ENCODE measurements at regions not wholly inside any gene's neighbourhood (a gene's known extent, or its start where the extent isn't known, plus 50 kb on each side); places are given as distances from the start of the nearest gene placed in this dataset.

GRCh38 chr10:47136866-47137265 is 163.1 kb upstream of the GDF10 start:
- TF ChIP-seq MXI1 (conservative IDR thresholded peaks at IDR 0.05; ENCODE audit: poor library complexity, severe bottlenecking): no peak
- Histone ChIP-seq H3K9me2 (ENCODE audit: insufficient read depth, low read length) (no peaks in the 10 kb centered on the region), H3K4me3 (ENCODE audit: low read length) (no peak overlapping the region), H4K20me1 (ENCODE audit: insufficient read depth) (no peaks in the 10 kb centered on the region), H2AFZ (ENCODE audit: low read depth, low read length) (no peak overlapping the region), H3F3A (ENCODE audit: insufficient read depth, low read length, poor library complexity, severe bottlenecking) (no peaks in the 10 kb centered on the region), H3K27ac (ENCODE audit: low read length) (no peak overlapping the region), H3K79me2 (replicated peaks; ENCODE audit: insufficient read depth, low read length) (no peaks in the 10 kb centered on the region), H3K36me3 (ENCODE audit: insufficient read depth, low read length) (no peaks in the 10 kb centered on the region), H3K4me2 (ENCODE audit: low read length) (no peak overlapping the region), H3K9me3 (ENCODE audit: low read length) (no peaks in the 10 kb centered on the region), H3K27me3 (ENCODE audit: insufficient read depth, low read depth, low read length) (no peaks in the 10 kb centered on the region), H3K9ac (ENCODE audit: low read length) (no peak overlapping the region)

DNA sequence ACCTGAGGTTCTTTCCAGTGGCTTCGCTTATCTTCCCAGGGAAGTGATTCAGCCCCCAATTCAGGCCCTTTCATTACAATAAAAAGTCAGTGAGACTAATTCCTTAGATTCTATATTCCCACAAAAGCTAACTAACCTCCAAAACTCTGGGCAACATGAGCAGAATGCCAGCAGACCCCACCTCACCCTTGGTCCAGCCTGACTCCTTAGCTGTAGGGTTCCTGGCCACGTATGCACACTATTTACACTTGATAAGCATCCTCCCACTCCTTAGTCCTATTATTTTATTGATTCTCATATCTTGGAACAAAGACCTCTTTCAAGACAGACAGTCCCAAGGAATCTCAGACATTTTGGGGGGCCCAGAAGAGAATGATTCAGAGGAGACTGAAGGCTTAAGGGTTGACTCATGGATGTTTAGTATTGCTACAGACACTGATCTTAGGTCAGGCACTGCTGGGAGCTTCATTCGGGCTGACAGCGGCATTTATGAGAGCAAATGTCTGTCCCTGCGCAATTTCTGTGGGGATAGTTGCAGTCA is 162.6 kb upstream of the GDF10 start:
- Histone ChIP-seq H3K9me3 (ENCODE audit: low read length) (no peaks in the 10 kb centered on the region), H3K9ac (ENCODE audit: low read length) (no peak overlapping the region), H3K4me2 (ENCODE audit: low read length) (no peak overlapping the region), H3K79me2 (replicated peaks; ENCODE audit: insufficient read depth, low read length) (no peaks in the 10 kb centered on the region), H3K9me2 (ENCODE audit: insufficient read depth, low read length) (no peaks in the 10 kb centered on the region), H3K27me3 (ENCODE audit: insufficient read depth, low read depth, low read length) (no peaks in the 10 kb centered on the region), H4K20me1 (ENCODE audit: insufficient read depth) (no peaks in the 10 kb centered on the region), H2AFZ (ENCODE audit: low read depth, low read length) (no peak overlapping the region), H3K4me3 (ENCODE audit: low read length) (no peak overlapping the region), H3F3A (ENCODE audit: insufficient read depth, low read length, poor library complexity, severe bottlenecking) (no peaks in the 10 kb centered on the region), H3K27ac (ENCODE audit: low read length) (no peak overlapping the region), H3K36me3 (ENCODE audit: insufficient read depth, low read length) (no peaks in the 10 kb centered on the region)
- TF ChIP-seq, protein P1, sequence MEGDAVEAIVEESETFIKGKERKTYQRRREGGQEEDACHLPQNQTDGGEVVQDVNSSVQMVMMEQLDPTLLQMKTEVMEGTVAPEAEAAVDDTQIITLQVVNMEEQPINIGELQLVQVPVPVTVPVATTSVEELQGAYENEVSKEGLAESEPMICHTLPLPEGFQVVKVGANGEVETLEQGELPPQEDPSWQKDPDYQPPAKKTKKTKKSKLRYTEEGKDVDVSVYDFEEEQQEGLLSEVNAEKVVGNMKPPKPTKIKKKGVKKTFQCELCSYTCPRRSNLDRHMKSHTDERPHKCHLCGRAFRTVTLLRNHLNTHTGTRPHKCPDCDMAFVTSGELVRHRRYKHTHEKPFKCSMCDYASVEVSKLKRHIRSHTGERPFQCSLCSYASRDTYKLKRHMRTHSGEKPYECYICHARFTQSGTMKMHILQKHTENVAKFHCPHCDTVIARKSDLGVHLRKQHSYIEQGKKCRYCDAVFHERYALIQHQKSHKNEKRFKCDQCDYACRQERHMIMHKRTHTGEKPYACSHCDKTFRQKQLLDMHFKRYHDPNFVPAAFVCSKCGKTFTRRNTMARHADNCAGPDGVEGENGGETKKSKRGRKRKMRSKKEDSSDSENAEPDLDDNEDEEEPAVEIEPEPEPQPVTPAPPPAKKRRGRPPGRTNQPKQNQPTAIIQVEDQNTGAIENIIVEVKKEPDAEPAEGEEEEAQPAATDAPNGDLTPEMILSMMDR (IDR thresholded peaks at IDR 0.05; ENCODE audit: poor library complexity, severe bottlenecking): no peak
- no peak for TF ChIP-seq POLR2AphosphoS5 (IDR thresholded peaks at IDR 0.05)
- no peak for TF ChIP-seq EP300 (conservative IDR thresholded peaks at IDR 0.05; ENCODE audit: poor library complexity, severe bottlenecking)
- TF ChIP-seq REST (IDR thresholded peaks at IDR 0.05; ENCODE audit: borderline replicate concordance): no peak
- no peak for TF ChIP-seq RAD21 (conservative IDR thresholded peaks at IDR 0.05)
- TF ChIP-seq TAF1 (IDR thresholded peaks at IDR 0.05; ENCODE audit: low read depth): no peak
- TF ChIP-seq MXI1 (conservative IDR thresholded peaks at IDR 0.05; ENCODE audit: poor library complexity, severe bottlenecking): no peak
- TF ChIP-seq SMC3 (conservative IDR thresholded peaks at IDR 0.05; ENCODE audit: poor library complexity): no peak
- TF ChIP-seq EZH2 (IDR thresholded peaks at IDR 0.05; ENCODE audit: borderline replicate concordance, insufficient read depth, low read length, poor library complexity, severe bottlenecking): no peak

DNA sequence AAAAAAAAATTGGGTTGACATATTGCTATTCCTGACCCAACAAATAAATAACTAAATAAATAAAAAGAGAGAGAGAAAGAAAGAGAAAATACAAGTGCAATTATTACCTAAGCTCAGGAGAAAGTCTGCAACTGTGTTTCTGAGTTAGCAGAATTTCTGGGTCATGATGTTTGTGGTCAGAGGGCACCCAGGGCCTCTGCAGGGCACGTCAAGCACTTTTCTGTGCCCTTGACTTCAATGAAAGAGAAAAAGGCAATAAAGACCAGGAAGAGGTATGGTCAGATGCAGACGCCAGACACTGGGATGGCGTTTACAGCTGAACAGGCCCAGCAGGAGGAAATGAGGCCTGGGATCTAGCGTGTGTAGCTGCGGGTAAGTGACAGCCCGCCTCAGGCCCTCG is 160.9 kb upstream of the GDF10 start:
- no peaks in the 10 kb centered on the region for H3K79me2 ChIP-seq (replicated peaks; ENCODE audit: insufficient read depth, low read length)
- no peak overlapping the region for H3K27ac ChIP-seq (ENCODE audit: low read length)
- no peaks in the 10 kb centered on the region for H3K9me3 ChIP-seq (ENCODE audit: low read length)
- H3K9me2 ChIP-seq (ENCODE audit: insufficient read depth, low read length): no peaks in the 10 kb centered on the region
- H2AFZ ChIP-seq (ENCODE audit: low read depth, low read length): no peak overlapping the region
- no peak overlapping the region for H3K9ac ChIP-seq (ENCODE audit: low read length)
- H3K36me3 ChIP-seq (ENCODE audit: insufficient read depth, low read length): no peaks in the 10 kb centered on the region
- no peaks in the 10 kb centered on the region for H3K27me3 ChIP-seq (ENCODE audit: insufficient read depth, low read depth, low read length)
- no peaks in the 10 kb centered on the region for H4K20me1 ChIP-seq (ENCODE audit: insufficient read depth)
- TF ChIP-seq POLR2AphosphoS5 (IDR thresholded peaks at IDR 0.05): no peak
- TF ChIP-seq EP300 (conservative IDR thresholded peaks at IDR 0.05; ENCODE audit: poor library complexity, severe bottlenecking): no peak
- TF ChIP-seq, protein P1 (IDR thresholded peaks at IDR 0.05; ENCODE audit: poor library complexity, severe bottlenecking): no peak
- TF ChIP-seq SMC3 (conservative IDR thresholded peaks at IDR 0.05; ENCODE audit: poor library complexity): no peak
- TF ChIP-seq TAF1 (IDR thresholded peaks at IDR 0.05; ENCODE audit: low read depth): no peak
- TF ChIP-seq MXI1 (conservative IDR thresholded peaks at IDR 0.05; ENCODE audit: poor library complexity, severe bottlenecking): no peak
- TF ChIP-seq RAD21 (conservative IDR thresholded peaks at IDR 0.05): no peak
- no peak for TF ChIP-seq EZH2 (IDR thresholded peaks at IDR 0.05; ENCODE audit: borderline replicate concordance, insufficient read depth, low read length, poor library complexity, severe bottlenecking)
- TF ChIP-seq REST (IDR thresholded peaks at IDR 0.05; ENCODE audit: borderline replicate concordance): no peak
- H3K4me2 ChIP-seq (ENCODE audit: low read length): no peak overlapping the region
- no peak overlapping the region for H3K4me3 ChIP-seq (ENCODE audit: low read length)
- H3F3A ChIP-seq (ENCODE audit: insufficient read depth, low read length, poor library complexity, severe bottlenecking): no peaks in the 10 kb centered on the region

Data from neural cell (in vitro differentiated cells).